ENCODE measurements at regions not wholly inside any gene's neighbourhood (a gene's known extent, or its start where the extent isn't known, plus 50 kb on each side); places are given as distances from the start of the nearest gene placed in this dataset.
"Not testable (repeated sequence)": the region's sequence is repeated elsewhere in the genome, so short reads cannot be mapped to it uniquely, and the experiment has no call there.

DNA sequence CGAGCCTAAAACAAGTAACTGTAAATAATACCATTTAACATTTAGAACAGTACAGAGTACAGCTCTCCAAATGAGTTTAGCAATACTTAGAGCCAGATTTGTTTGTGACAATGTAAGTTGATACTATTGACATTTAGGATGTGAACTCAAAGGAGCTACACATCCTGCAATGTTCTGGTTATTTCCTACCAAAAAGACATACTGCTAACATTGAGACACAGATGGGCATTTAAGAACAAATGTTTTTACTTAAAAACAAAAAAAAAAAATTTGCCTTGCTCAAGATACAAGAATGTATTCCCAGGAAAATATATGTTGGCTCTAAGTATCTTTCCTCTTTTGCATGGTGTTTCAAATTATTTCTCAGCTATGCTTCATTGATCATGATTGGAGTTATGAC, 1464.8 kb upstream of the PRMT6 start:
- no peak for DNase-seq (ENCODE audit: low spot score)

DNA sequence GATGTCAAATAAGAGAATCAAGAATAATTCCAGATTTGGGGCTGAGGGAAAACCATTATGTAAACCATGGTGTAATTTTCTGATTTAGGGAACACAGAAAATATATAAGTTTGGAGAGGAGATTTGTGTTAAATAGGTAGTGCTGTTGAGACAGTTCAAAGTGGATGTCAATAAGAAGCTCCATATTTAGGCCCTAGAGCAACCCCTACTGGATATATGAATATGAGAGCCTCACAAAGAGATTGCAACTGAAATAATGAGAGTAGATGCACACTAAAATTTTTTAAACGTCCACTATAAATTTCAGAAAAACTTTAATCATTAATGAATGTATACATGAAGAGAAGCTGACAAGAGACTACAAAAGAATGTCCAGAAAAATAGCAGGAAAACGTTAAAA, 1447.8 kb upstream of the PRMT6 start:
- DNase-seq (ENCODE audit: low spot score): no peak

DNA sequence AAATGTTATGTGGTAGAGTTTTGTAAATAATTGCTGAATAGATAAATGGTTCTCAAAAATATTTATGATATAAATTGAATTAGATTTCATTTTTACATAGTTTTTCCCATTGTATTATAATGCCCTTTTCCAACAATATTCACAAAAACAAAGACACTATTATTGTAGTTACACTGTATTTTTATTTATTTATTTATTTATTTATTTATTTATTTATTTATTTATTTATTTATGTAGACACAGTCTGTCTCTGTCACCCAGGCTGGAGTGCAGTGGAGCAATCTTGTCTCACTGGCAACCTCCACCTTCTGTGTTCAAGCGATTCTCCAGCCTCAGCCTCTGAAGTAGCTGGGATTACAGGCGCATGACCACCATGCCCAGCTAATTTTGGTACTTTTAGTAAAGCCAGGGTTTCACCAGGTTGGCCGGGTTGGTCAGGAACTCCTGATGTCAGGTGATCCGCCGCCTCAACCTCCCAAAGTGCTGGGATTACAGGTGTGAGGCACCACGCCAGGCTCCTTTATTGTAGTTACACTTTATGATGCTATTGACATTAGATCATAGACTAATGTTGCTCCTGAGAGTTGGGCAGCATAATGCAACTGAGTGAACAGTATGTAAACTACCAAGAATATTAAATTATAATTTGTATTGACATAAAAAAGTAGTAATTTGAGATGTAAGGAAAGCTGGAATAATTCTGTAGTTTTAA, 1430.0 kb upstream of the PRMT6 start:
- no peak for DNase-seq (ENCODE audit: low spot score)

DNA sequence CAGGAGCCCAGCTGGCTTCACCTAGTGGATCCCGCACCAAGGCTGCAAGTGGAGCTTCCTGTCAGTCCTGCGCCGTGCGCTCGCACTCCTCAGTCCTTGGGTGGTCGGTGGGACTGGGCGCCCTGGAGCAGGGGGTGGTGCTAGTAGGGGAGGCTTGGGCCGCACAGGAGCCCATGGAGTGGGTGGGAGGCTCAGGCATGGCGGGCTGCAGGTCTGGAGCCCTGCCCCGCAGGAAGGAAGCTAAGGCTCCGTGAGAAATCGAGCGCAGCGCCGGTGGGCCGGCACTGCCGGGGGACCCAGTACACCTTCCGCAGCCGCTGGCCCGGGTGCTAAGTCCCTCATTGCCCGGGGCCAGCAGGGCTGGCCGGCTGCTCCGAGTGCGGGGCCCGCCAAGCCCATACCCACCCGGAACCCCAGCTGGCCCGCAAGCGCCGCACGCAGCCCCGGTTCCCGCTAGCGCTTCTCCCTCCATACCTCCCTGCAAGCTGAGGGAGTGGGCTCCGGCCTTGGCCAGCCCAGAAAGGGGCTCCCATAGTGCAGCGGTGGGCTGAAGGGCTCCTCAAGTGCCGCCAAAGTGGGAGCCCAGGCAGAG, 1425.2 kb upstream of the PRMT6 start:
- not testable (repeated sequence) for DNase-seq (ENCODE audit: low spot score)

DNA sequence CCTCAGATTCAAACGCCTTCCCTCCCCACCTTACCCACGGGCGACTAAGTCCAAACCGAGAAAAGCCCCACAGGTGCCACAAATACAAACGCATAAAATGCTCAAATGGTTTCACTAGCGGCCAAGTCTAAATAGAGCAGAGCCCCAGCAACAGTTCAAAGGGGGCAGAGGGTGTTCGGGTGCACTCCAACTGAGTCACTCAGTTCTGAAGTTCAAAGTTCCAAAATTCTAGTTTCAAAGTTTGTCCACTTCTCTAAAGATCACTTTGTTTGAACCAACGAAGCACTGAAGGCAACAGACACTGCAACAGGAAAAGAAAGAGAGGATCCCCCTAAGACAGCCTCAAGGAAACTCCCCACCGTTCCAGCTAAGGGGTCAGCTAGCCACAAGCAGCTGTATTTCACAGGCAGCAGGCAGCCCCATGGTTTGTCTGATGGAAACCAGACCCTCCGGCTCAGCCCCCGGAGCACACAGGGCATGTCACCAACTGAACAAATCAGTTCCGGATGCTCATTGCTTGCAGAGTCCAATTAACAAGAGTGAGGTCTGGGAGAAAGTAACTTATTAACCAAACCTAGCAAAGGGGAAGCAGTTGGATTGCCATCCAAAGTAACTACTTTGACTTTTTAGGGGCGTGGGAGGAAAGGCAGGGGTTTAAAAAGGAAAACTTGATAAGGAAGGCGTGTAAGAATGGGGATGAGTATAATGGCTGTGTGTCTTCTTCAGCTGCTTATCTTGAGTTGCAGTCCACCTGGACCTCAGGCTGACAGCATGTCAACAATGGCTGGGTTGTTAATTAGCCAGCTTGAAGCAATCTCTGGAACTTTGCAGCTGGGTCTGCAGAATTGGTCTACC, 1423.9 kb upstream of the PRMT6 start:
- no peak for DNase-seq (ENCODE audit: low spot score)

DNA sequence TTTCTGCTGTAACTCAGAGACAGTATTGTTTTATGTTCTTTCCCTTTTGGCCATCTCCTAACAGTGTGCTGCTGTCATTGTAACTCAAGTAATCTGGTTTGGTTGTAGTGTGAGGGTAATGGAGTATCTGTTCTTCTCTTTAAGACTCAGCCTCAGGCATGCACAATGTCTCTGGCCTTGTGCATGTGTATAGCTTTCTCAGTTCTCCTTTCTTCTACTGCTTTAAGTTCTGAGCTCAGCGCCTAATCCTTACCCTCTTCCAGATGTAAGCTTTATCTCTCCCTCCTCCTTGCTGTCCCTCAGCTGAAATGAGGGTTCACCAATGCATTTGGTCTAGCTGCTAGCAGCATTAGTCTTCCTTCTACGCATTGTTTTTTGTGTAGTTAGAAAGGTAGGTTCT, 1420.4 kb upstream of the PRMT6 start:
- DNase-seq (ENCODE audit: low spot score): no peak

DNA sequence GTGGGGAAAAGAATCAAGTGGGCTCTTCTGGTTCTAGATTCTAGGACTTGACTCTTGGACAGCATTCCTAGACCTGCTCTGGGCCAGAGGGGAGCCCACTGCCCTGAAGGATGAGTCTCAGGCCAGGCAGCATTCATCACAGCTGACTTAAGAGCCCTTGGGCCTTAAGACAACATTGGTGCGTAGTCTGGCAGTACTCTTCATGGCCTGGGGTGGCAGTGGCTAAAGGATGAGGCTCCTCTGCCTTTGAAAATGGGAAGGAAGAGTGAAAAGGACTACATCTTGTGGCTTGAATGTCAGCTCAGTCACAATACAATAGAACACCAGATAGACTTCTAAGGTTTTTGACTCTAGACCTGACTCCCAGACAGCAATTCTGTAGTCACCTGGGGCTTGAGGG, 1415.1 kb upstream of the PRMT6 start:
- no peak for DNase-seq (ENCODE audit: low spot score)

DNA sequence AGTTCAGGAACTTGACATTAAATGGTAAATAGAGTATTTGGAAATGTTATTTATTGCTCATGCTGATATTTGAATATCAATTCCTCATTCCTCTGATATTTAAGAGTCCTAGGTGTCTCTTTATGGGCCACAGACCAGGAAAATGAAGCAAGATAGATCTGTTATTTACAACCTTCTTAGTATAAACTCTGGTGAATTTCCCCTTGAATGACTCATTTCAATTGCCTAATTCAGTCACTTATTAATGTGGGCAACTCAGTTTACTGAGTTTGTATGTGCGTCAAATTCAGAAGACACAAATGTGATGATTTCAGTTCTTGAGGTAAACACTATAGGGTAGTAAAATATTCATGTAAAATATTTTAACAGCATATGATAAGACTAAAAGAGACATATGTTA, 1404.4 kb upstream of the PRMT6 start:
- DNase-seq (ENCODE audit: low spot score): no peak

DNA sequence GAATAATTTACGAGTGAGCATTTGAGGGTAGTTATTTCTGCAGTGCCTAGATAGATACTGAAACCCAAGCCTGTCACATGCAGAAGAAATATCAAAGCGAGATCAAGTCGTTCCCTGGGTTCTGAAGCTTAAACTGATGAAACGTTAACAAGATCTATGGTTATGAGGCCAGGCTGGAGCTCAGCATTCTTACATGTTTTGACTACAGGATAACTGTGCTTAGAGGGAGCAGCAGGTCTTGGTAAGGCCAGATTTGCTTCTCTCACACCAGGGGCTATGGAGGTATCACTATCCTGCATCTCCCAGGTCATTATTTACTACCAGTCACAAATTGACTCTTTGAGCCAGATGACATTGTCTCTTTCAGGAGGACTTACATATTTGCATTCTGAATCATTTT, 1401.4 kb upstream of the PRMT6 start:
- no peak for DNase-seq (ENCODE audit: low spot score)

DNA sequence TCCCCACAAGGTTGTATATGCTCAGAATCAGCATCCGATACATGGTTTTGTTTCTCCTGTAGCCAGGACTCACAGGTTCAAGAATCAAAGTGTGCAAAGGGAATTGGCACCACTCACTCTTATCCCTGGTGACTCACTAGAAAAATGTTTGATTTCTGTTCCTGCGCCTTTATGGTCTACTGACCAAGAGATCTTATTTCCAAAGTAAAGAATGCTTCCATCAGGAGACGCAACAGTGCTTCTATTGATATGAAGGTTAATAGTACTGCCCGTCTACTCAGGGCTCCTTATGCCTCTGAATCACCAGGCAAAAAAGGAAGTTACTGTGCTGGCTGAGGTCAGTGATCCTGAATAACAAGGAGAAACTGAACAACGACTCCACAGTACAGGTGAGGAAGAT, 1392.0 kb upstream of the PRMT6 start:
- DNase-seq (ENCODE audit: low spot score): no peak

DNA sequence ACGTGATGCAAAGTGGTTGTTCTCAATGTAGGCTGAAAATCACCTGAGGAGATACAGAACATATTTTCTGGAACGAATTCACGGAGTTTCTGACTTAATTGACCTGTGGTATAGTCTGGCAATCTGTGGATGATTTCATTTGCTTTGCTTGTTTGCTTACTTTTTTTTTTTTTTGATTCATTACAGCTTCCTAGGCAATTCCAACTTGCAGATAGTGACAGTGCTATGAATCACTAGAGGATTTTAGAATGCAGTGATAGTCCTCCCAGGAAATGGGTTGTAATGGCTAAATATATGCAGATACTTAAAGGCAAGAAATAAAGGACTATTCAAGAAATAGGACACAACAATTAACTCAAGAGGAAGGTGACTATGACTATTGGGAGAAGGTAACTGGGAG, 1378.1 kb upstream of the PRMT6 start:
- no peak for DNase-seq (ENCODE audit: low spot score)

DNA sequence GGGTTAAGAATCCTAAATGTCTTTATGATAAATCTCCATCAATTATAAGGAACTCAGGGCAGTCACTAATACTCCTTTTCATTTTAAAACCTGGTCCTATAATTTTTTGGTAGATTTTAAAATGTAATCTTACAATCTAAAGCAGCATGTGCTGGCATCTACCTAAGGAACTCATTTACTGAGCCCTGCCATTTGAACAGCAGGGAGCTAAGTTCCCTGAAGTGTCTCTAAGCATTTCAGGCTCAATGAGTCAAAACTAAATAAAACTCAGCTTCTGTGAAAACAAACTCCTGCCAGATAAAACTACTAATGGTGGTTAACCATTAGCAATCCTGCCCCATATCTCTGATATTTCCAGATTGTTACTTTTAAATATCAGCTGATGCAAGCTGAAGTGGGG, 1371.8 kb upstream of the PRMT6 start:
- DNase-seq (ENCODE audit: low spot score): no peak

DNA sequence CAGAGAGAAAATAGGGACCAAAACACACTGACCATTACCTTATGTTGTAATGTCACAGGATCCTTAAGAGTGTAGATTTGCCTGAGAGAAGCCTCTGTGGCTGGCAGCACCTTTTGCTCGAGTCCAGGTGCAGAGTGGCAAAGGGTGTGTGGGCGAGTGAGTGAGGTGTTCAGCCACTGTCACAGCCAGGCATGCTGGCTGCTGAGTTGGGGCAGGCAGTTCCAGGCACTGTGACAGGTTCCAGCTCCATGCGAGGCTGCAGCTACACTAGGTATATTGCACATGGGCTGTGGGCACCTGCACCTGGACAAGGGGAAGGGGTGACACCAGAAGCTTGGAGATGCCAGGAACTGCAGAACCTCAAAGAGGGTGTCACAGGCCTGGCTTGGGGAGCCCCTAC, 1370.4 kb upstream of the PRMT6 start:
- no peak for DNase-seq (ENCODE audit: low spot score)

DNA sequence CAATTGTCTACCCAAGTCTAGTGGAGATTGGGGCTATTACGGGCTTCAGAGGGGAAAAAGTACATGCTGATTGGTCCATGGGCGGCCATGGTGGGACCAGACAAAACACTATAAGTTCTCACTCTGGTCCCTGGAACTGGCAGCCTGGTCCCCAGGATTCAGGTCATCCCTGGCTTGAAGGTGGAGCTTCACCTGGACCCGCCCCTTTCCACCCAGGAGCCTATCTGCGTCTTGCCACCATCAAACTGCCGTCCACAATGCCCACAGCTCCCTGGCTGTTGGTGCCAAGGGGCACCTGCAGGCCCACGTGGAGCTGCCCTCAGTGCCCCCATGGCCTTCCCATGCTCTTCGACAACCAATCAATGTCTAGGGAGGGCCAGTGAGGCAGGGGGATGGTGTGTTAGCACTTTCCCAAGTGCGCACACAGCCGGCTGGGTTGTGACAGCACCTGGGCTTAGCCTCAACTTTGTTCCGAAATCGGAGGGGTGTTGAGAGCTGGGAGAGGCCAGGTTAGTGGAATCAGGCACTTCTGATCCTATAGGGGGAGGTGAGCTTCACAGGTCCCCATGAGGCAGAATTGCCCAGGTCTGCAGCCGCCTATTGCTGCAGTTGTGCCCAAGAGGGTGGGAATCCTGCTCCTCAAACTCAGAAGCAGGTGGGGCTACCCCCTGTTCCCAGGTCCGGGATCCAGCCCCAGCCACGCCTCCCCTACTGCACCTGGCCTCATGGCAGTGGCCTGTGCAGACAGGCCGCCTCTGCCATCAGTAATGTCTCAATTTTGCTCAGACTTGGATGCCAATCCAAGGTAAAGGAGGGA, 1369.4 kb upstream of the PRMT6 start:
- DNase-seq (ENCODE audit: low spot score): no peak

DNA sequence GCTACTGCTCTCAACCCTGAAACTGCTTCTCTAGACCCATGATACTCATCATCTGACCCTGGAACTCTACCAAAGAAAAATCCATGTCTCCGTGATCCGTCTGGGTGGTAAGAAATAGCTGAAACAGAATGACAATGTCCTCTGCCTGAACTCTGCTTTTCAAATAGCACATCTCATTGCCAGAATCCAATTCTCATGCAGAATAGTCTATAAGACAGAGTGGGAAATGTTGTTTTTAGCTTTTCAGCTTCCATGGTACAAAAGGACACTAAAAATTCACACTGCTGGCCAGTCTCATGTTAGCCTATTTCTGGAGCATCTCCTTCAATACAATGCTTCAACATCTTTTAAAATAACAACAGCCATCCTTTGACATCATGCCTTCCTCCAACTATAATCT, 1355.8 kb upstream of the PRMT6 start:
- no peak for DNase-seq (ENCODE audit: low spot score)

DNA sequence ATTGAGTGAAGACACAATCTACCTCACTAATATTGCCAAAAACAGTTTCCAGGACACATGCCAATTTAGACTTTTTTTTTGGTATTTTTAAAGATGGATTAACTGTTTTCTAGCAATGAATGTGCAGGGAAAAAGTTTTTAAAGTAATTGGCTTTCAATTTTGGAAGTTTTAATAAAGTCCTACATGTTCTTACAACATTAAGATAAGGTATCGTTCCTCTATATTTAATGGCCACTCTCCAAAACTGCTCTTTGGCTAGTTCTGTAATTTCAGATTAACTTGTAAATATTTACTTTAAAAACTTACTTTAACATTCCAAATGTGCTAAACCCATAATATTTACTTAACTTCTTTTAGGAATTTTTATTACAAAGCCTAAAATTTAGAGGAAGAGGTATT, 1332.2 kb upstream of the PRMT6 start:
- no peak for DNase-seq (ENCODE audit: low spot score)

DNA sequence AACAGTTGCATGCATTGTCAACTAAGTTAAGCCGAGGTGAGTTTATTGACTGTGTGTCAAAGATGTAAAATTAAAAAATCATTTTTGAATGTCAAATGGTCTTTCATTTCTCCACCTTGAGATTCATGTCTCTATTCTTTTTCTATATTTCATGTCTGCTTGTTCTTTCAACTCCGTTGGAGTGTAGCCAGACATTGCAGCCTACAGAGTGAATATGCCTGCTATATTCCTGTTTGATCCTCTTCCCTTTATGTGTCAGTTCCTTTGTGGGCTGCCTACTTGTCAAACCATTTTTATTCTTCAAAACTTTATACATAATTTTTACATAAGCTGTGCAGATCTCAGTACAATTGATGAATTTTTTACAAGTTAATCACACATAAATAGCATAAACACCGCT, 1325.8 kb upstream of the PRMT6 start:
- DNase-seq (ENCODE audit: low spot score): no peak

DNA sequence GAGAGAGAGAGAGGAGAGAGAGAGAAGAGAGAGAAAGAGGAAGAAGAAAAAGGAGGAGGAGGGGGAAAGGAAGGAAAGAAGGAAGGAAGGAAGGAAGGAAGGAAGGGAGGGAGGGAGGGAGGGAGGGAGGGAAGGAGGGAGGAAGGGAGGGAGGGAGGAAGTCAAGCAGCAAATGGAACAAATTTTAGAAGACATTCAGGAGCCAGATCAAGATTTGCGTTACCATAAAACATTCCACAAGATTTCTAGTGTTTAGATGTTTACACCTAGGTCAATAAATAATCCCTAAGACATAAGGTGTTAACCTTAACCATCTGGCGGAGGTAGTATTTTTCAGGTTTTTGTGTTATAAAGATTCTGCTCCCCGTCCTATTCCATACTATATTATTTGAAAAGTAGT, 1320.1 kb upstream of the PRMT6 start:
- DNase-seq (ENCODE audit: low spot score): no peak

DNA sequence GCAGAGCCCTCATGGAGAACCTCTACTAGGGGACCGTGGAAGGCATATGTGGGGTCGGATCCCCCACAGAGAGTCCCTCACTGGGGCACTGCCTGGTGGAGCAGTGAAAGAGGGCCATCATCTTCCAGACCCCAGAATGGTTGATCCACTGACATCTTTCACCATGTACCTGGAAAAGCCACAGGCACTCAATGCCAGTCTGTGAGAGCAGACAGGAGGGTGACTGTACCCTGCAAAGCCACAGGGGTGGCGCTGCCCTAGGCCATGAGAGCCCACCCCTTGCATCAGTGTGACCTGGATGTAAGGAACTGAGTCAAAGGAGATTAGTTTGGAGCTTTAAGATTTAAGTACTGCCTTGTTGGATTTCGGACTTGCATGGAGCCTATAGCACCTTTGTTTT, 1276.7 kb upstream of the PRMT6 start:
- DNase-seq (ENCODE audit: low spot score): no peak

DNA sequence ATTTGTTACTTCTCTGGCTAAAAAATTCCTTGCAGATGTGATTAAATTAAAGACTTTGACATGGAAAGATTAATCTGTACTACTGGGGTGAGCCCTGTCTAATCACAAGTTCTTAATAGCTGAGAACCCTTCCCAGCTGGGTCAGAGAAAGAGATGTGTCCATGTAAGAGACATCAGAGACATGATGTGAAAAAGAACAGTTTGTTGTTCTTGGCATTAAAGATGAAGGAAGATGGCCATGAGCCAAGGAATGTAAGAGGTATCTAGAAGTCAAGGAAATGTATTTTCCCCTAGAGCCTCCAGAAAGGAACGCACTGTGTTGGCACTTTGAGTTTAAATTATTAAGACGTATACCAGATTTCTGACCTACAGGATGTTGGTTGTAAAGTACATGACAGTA, 1271.5 kb upstream of the PRMT6 start:
- no peak for DNase-seq (ENCODE audit: low spot score)

DNA sequence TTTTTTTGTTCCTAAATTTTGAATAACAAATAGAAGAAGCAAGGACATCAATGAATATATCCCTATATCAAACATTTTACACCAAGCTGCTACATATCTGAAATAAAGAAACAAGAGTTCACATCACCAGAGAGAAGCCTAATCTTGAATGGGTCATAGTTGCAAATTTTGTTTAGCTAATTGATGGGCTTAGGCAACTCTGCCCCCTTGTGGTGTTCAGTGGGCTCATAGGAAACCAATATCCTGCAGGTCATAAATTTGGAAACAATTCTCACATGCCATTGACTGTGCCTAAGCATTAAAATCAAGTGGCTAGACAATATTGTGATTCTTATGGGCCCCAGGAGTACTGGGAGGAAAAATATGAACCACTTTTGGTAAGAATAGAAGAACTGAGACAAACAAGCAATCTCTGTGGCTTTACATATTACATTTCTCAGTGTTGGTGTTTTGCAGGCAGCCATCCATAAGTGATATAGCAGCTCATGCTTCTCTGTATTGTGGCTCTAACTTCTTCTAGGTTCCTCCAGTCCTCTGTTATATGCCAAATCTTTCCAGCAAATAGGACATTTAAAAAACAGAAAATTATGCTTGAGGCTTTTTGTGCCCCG, 1262.8 kb upstream of the PRMT6 start:
- DNase-seq (ENCODE audit: low spot score): peak; percentile 6

DNA sequence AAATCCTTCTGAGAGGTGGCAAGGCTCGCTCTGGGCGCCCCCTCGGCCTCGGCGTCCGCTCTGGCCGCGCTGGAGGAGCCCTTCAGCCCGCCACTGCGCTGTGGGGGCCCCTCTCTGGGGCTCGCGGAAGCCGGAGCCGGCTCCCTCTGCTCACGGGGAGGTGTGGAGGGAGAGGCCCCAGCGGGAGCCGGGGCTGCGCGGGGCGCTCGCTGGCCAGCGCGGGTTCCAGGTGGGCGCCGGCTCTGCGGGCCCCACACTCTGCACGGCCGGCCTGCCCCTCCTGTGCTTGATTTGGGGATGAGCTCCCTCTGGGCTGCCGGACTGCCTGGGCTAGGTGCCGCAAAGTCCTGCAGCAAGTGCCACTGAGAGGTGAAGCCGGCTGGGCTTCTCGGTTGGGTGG, 1260.7 kb upstream of the PRMT6 start:
- no peak for DNase-seq (ENCODE audit: low spot score)
